Fibroblast of lung (primary cell): ENCODE measurements at regions not wholly inside any gene's neighbourhood (a gene's known extent, or its start where the extent isn't known, plus 50 kb on each side); places are given as distances from the start of the nearest gene placed in this dataset.

Experiments used
- EZH2 ChIP-seq: IDR thresholded peaks from 2 replicates; pipeline ENCODE4 v1.5.1; 2012; ENCODE audit warnings: low read length, control low read depth, mild to moderate bottlenecking; ENCODE audit errors: missing control alignments
- TF ChIP-seq, protein P1 (sequence below), 2 donors: IDR thresholded peaks in 1 of 2; conservative IDR thresholded peaks in 1 of 2; 1 replicate in 1 of 2; 2 replicates in 1 of 2; pipeline ENCODE4 v1.5.1; 2011 to 2012; ENCODE audit warnings: low read length in 2 of 2, control low read depth in 1 of 2, inconsistent platforms in 1 of 2, low read depth in 1 of 2, mild to moderate bottlenecking in 1 of 2

DNA sequence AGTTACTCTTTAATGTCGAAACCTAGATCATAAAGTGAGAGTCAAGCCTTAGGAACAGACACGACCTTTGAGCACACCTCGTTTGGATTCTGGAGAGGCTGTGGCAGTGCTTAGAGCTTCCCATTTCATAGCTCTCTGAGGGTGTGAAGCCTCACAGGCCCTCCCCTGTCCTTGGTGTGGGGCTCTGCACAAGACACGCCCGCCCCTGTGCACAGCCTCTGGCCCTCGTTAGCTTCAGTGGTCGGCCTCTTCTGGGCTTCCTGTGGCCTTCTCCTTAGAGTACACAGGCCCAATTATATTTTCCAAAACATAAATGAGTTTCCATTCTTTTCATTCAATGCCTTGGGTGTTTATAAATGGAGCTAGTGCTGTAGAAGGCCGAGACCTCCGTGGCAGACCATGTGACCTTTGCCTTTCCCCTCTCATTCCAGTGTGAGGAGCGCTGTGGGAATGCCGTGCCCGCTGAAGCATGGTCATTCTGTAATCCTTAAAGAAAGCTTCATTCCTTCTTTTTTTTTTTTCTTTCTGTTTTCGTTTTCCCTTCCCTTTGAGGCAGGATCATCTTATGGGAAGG, 208.6 kb downstream of the DCDC2C start:
- no peak for TF ChIP-seq EZH2
- TF ChIP-seq, protein P1, sequence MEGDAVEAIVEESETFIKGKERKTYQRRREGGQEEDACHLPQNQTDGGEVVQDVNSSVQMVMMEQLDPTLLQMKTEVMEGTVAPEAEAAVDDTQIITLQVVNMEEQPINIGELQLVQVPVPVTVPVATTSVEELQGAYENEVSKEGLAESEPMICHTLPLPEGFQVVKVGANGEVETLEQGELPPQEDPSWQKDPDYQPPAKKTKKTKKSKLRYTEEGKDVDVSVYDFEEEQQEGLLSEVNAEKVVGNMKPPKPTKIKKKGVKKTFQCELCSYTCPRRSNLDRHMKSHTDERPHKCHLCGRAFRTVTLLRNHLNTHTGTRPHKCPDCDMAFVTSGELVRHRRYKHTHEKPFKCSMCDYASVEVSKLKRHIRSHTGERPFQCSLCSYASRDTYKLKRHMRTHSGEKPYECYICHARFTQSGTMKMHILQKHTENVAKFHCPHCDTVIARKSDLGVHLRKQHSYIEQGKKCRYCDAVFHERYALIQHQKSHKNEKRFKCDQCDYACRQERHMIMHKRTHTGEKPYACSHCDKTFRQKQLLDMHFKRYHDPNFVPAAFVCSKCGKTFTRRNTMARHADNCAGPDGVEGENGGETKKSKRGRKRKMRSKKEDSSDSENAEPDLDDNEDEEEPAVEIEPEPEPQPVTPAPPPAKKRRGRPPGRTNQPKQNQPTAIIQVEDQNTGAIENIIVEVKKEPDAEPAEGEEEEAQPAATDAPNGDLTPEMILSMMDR (conservative IDR thresholded peaks at IDR 0.05 in 1 of 2, IDR thresholded peaks at IDR 0.05 in 1 of 2; ENCODE audit: low read depth in 1 of 2, low read length in 2 of 2) = no peak
